HepG2 (cell line): ENCODE measurements at regions not wholly inside any gene's neighbourhood (a gene's known extent, or its start where the extent isn't known, plus 50 kb on each side); places are given as distances from the start of the nearest gene placed in this dataset.

Experiments
- ATF6 ChIP-seq: sonication (generic); formaldehyde crosslinking; conservative IDR thresholded peaks from 2 replicates; pipeline ENCODE4 v1.4.0; 2020; ENCODE audit warnings: missing genetic modification reagents
- CENPX ChIP-seq: sonication (generic); formaldehyde crosslinking; IDR thresholded peaks from 2 replicates; pipeline ENCODE4 v1.9.0; 2021; ENCODE audit warnings: mild to moderate bottlenecking, missing genetic modification reagents, moderate library complexity
- FUBP1 ChIP-seq: sonication (generic); formaldehyde crosslinking; IDR thresholded peaks from 2 replicates; pipeline ENCODE4 v1.5.1; 2020; ENCODE audit warnings: missing genetic modification reagents, mild to moderate bottlenecking, borderline replicate concordance
- GATAD2A ChIP-seq: IDR thresholded peaks from 2 replicates; pipeline ENCODE4 v1.6.1; 2016
- RXRA ChIP-seq: sonication (generic); formaldehyde crosslinking; IDR thresholded peaks from 2 replicates; pipeline ENCODE4 v1.5.1; 2020; ENCODE audit warnings: missing genetic modification reagents
- YEATS4 ChIP-seq: sonication (generic); formaldehyde crosslinking; IDR thresholded peaks from 2 replicates; pipeline ENCODE4 v1.4.0; 2020; ENCODE audit warnings: missing genetic modification reagents, borderline replicate concordance
- ZBTB4 ChIP-seq: sonication (generic); formaldehyde crosslinking; IDR thresholded peaks from 2 replicates; pipeline ENCODE4 v1.4.0; 2020; ENCODE audit warnings: missing genetic modification reagents, mild to moderate bottlenecking, borderline replicate concordance
- ZNF296 ChIP-seq: sonication (generic); formaldehyde crosslinking; conservative IDR thresholded peaks from 2 replicates; pipeline ENCODE4 v1.5.0; 2020; ENCODE audit warnings: mild to moderate bottlenecking, missing genetic modification reagents
- ZNF574 ChIP-seq: sonication (generic); formaldehyde crosslinking; IDR thresholded peaks from 2 replicates; pipeline ENCODE4 v1.4.0; 2020; ENCODE audit warnings: missing genetic modification reagents
- ZNF703 ChIP-seq: sonication (generic); formaldehyde crosslinking; IDR thresholded peaks from 2 replicates; pipeline ENCODE4 v1.5.1; 2020; ENCODE audit warnings: missing genetic modification reagents, mild to moderate bottlenecking, moderate library complexity, borderline replicate concordance

- no peak for TF ChIP-seq FUBP1 (CRISPR knock-in tag)
- no peak for TF ChIP-seq CENPX (CRISPR knock-in tag)
- TF ChIP-seq ZNF574 (CRISPR knock-in tag): no peak
- no peak for TF ChIP-seq ATF6
- TF ChIP-seq ZNF703 (CRISPR knock-in tag): no peak
- no peak for TF ChIP-seq ZBTB4 (CRISPR knock-in tag)
- no peak for TF ChIP-seq RXRA (CRISPR knock-in tag)
- TF ChIP-seq GATAD2A: no peak
- TF ChIP-seq ZNF296 (CRISPR knock-in tag): no peak
- no peak for TF ChIP-seq YEATS4 (CRISPR knock-in tag)
These were observed 65.8 kb upstream of the METAP2 start (continued) for GRCh38 chr12:95408201-95408600.
